Liver (tissue), 8 donors: ENCODE measurements at regions not wholly inside any gene's neighbourhood (a gene's known extent, or its start where the extent isn't known, plus 50 kb on each side); places are given as distances from the start of the nearest gene placed in this dataset.

Experiments
- DNase-seq: peaks from one replicate; pipeline ENCODE4 v3.0.0-alpha.2; 2017; ENCODE audit warnings: low spot score
- H3K27ac ChIP-seq, 2 donors: one replicate each; pipeline ENCODE4 v1.7.0; 2013; ENCODE audit warnings: inconsistent platforms in 2 of 2, low read length in 2 of 2, control low read depth in 1 of 2, low read depth in 1 of 2, mild to moderate bottlenecking in 1 of 2
- H3K27me3 ChIP-seq, 4 donors: one replicate each; pipeline versions ENCODE4 v1.6.1 to v1.7.0; 2013; ENCODE audit warnings: low read length in 3 of 4, inconsistent platforms in 1 of 4, mild to moderate bottlenecking in 1 of 4, moderate library complexity in 1 of 4; ENCODE audit not compliant: control insufficient read depth in 4 of 4, insufficient read depth in 4 of 4
- H3K36me3 ChIP-seq, 4 donors: one replicate each; pipeline versions ENCODE4 v1.6.1 to v1.7.0; 2013; ENCODE audit warnings: low read length in 3 of 4, mild to moderate bottlenecking in 3 of 4, low read depth in 1 of 4, moderate library complexity in 1 of 4; ENCODE audit not compliant: control insufficient read depth in 4 of 4, insufficient read depth in 3 of 4
- H3K4me1 ChIP-seq, 4 donors: one replicate each; pipeline versions ENCODE4 v1.6.1 to v1.7.0; 2013; ENCODE audit warnings: low read length in 3 of 4, mild to moderate bottlenecking in 3 of 4, moderate library complexity in 1 of 4; ENCODE audit not compliant: control insufficient read depth in 4 of 4, insufficient read depth in 4 of 4
- H3K4me3 ChIP-seq, 3 donors: one replicate each; pipeline versions ENCODE4 v1.6.1 to v1.7.0; 2013; ENCODE audit warnings: low read length in 3 of 3, control low read depth in 1 of 3, low read depth in 1 of 3, mild to moderate bottlenecking in 1 of 3
- H3K9ac ChIP-seq, 2 donors: one replicate each; pipeline ENCODE4 v1.7.0; 2013; ENCODE audit warnings: low read length in 2 of 2, mild to moderate bottlenecking in 2 of 2, moderate library complexity in 2 of 2, control low read depth in 1 of 2, low read depth in 1 of 2
- H3K9me3 ChIP-seq, 4 donors: one replicate each; pipeline versions ENCODE4 v1.6.1 to v1.7.0; 2013; ENCODE audit warnings: low read length in 3 of 4; ENCODE audit not compliant: control insufficient read depth in 4 of 4
- FOXA1 ChIP-seq: IDR thresholded peaks from 2 replicates; pipeline ENCODE4 v1.6.1; 2016; ENCODE audit warnings: antibody characterized with exemption
- FOXA2 ChIP-seq: IDR thresholded peaks from 2 replicates; pipeline ENCODE4 v1.6.1; 2016; ENCODE audit warnings: antibody characterized with exemption
- GABPA ChIP-seq, 2 donors: IDR thresholded peaks in 1 of 2; conservative IDR thresholded peaks in 1 of 2; 2 replicates each; pipeline ENCODE4 v1.6.1; 2016; ENCODE audit warnings: antibody characterized with exemption in 2 of 2, mild to moderate bottlenecking in 1 of 2, moderate library complexity in 1 of 2
- HNF4A ChIP-seq, 2 donors: conservative IDR thresholded peaks; 2 replicates each; pipeline ENCODE4 v1.6.1; 2016; ENCODE audit warnings: antibody characterized with exemption in 2 of 2, mild to moderate bottlenecking in 2 of 2
- HNF4G ChIP-seq: IDR thresholded peaks from 2 replicates; pipeline ENCODE4 v1.6.1; 2016; ENCODE audit warnings: antibody characterized with exemption
- JUND ChIP-seq, 2 donors: IDR thresholded peaks; 2 replicates each; pipeline ENCODE4 v1.6.1; 2016; ENCODE audit warnings: antibody characterized with exemption in 2 of 2
- NR2F2 ChIP-seq: IDR thresholded peaks from 2 replicates; pipeline ENCODE4 v1.6.1; 2016; ENCODE audit warnings: antibody characterized with exemption
- RAD21 ChIP-seq, 2 donors: IDR thresholded peaks; 2 replicates each; pipeline ENCODE4 v1.6.1; 2016; ENCODE audit warnings: antibody characterized with exemption in 2 of 2, mild to moderate bottlenecking in 2 of 2
- RXRA ChIP-seq, 2 donors: IDR thresholded peaks; 2 replicates each; pipeline ENCODE4 v1.6.1; 2017 to 2018; ENCODE audit warnings: antibody characterized with exemption in 2 of 2, mild to moderate bottlenecking in 1 of 2
- TAF1 ChIP-seq: conservative IDR thresholded peaks from 2 replicates; pipeline ENCODE4 v1.6.1; 2016; ENCODE audit warnings: antibody characterized with exemption, mild to moderate bottlenecking
- YY1 ChIP-seq: IDR thresholded peaks from 2 replicates; pipeline ENCODE4 v1.6.1; 2016; ENCODE audit warnings: antibody characterized with exemption, mild to moderate bottlenecking
- WGBS: extraction: QIAGEN DNeasy Blood & Tissue Kit; methylation state at CpG from one replicate; pipeline ENCODE4 v1.1.7; 2013; 5-methylcytosine and 5-hydroxymethylcytosine counted together
- TF ChIP-seq, protein P1 (sequence below): IDR thresholded peaks from 2 replicates; pipeline ENCODE4 v1.6.1; 2016; ENCODE audit warnings: antibody characterized with exemption
- TF ChIP-seq, protein P2 (sequence below): IDR thresholded peaks from 2 replicates; pipeline ENCODE4 v1.6.1; 2016; ENCODE audit warnings: antibody characterized with exemption, mild to moderate bottlenecking
- TF ChIP-seq, protein P3 (sequence below): IDR thresholded peaks from 2 replicates; pipeline ENCODE4 v1.6.1; 2016; ENCODE audit warnings: antibody characterized with exemption
- TF ChIP-seq, protein P4 (sequence below): IDR thresholded peaks from 2 replicates; pipeline ENCODE4 v1.6.1; 2016; ENCODE audit warnings: antibody characterized with exemption
- TF ChIP-seq, protein P5 (sequence below): fragments of 150-350 bp; IDR thresholded peaks from 2 replicates; pipeline ENCODE4 v1.5.1; 2017; ENCODE audit warnings: improper control_type of control experiment, low read depth, low read length; ENCODE audit not compliant: missing input control
- donor health status: healthy.
- donor health status: healthy.
- donor health status: healthy.
- donor health status: healthy.
- donor health status: healthy.

DNA sequence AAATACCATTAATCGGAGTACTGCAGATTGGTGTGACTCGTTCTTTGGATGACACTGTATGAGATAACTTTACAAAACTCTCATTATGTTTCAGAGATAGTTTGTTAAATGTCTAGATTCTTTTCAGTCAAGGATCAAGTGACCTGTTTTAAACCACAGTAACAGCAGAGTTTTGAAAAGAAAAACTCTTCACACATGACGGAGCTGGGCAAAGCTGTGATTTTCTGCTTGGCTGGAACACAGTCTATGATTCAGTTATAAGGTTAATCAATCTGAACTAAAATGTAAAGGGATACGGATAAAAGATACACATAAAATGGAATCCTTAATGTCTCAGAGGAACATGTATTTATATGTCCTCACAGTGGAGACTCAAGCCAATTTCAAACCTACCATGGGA lies 573.2 kb downstream of the PRKD1 start:
- Histone ChIP-seq H3K4me1 (no peaks in the 10 kb centered on the region), H3K4me3 (no peak overlapping the region), H3K27me3 (no peaks in the 10 kb centered on the region), H3K9ac (no peak overlapping the region), H3K9me3 (no peaks in the 10 kb centered on the region), H3K36me3 (no peaks in the 10 kb centered on the region), H3K27ac (no peak overlapping the region)
- no peak for DNase-seq
- TF ChIP-seq RAD21 (IDR thresholded peaks at IDR 0.05) (no peak), TAF1 (no peak), HNF4G (no peak), RXRA (IDR thresholded peaks at IDR 0.05) (no peak), HNF4A (conservative IDR thresholded peaks at IDR 0.05) (no peak), GABPA (IDR thresholded peaks at IDR 0.05 in 1 of 2, conservative IDR thresholded peaks at IDR 0.05 in 1 of 2) (no peak), YY1 (no peak), FOXA2 (no peak)
- TF ChIP-seq, protein P1, sequence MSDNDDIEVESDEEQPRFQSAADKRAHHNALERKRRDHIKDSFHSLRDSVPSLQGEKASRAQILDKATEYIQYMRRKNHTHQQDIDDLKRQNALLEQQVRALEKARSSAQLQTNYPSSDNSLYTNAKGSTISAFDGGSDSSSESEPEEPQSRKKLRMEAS, result no peak
- TF ChIP-seq, protein P2, sequence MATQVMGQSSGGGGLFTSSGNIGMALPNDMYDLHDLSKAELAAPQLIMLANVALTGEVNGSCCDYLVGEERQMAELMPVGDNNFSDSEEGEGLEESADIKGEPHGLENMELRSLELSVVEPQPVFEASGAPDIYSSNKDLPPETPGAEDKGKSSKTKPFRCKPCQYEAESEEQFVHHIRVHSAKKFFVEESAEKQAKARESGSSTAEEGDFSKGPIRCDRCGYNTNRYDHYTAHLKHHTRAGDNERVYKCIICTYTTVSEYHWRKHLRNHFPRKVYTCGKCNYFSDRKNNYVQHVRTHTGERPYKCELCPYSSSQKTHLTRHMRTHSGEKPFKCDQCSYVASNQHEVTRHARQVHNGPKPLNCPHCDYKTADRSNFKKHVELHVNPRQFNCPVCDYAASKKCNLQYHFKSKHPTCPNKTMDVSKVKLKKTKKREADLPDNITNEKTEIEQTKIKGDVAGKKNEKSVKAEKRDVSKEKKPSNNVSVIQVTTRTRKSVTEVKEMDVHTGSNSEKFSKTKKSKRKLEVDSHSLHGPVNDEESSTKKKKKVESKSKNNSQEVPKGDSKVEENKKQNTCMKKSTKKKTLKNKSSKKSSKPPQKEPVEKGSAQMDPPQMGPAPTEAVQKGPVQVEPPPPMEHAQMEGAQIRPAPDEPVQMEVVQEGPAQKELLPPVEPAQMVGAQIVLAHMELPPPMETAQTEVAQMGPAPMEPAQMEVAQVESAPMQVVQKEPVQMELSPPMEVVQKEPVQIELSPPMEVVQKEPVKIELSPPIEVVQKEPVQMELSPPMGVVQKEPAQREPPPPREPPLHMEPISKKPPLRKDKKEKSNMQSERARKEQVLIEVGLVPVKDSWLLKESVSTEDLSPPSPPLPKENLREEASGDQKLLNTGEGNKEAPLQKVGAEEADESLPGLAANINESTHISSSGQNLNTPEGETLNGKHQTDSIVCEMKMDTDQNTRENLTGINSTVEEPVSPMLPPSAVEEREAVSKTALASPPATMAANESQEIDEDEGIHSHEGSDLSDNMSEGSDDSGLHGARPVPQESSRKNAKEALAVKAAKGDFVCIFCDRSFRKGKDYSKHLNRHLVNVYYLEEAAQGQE, result no peak
- TF ChIP-seq, protein P3, sequence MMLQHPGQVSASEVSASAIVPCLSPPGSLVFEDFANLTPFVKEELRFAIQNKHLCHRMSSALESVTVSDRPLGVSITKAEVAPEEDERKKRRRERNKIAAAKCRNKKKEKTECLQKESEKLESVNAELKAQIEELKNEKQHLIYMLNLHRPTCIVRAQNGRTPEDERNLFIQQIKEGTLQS, result no peak
- TF ChIP-seq, protein P4, sequence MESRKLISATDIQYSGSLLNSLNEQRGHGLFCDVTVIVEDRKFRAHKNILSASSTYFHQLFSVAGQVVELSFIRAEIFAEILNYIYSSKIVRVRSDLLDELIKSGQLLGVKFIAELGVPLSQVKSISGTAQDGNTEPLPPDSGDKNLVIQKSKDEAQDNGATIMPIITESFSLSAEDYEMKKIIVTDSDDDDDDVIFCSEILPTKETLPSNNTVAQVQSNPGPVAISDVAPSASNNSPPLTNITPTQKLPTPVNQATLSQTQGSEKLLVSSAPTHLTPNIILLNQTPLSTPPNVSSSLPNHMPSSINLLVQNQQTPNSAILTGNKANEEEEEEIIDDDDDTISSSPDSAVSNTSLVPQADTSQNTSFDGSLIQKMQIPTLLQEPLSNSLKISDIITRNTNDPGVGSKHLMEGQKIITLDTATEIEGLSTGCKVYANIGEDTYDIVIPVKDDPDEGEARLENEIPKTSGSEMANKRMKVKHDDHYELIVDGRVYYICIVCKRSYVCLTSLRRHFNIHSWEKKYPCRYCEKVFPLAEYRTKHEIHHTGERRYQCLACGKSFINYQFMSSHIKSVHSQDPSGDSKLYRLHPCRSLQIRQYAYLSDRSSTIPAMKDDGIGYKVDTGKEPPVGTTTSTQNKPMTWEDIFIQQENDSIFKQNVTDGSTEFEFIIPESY, result no peak
- WGBS, result 76% methylated on average over 4 of the region's 4 CpGs

DNA sequence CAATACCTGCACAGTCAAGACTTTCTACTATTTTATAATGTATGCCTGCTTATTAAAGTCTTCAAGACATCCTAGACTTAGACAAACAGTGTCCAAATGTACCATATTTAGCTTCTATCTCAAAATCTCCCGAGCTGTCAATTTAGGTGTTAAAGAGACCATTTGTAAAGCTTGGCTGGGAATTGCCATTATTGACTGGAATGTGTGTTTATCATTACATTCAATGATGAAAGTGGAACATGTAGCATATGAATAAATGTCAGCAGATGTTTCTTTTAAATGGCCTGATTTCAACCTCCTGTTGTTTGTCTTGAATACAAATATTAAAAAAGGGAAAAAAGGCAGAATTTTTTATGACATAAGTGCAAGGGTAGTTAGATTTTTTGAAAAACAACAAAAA lies 572.3 kb downstream of the PRKD1 start:
- Histone ChIP-seq H3K4me3 (no peak overlapping the region), H3K4me1 (no peaks in the 10 kb centered on the region), H3K36me3 (no peaks in the 10 kb centered on the region), H3K27ac (no peak overlapping the region), H3K9ac (no peak overlapping the region), H3K27me3 (no peaks in the 10 kb centered on the region), H3K9me3 (no peaks in the 10 kb centered on the region)
- no peak for DNase-seq
- 37% methylated on average over 1 of the region's 1 CpG for WGBS
- TF ChIP-seq GABPA (IDR thresholded peaks at IDR 0.05 in 1 of 2, conservative IDR thresholded peaks at IDR 0.05 in 1 of 2) (no peak), HNF4A (conservative IDR thresholded peaks at IDR 0.05) (no peak), TAF1 (no peak), FOXA1 (no peak), HNF4G (no peak), JUND (IDR thresholded peaks at IDR 0.05) (no peak), RXRA (IDR thresholded peaks at IDR 0.05) (no peak), NR2F2 (no peak), YY1 (no peak)
- TF ChIP-seq, protein P5, sequence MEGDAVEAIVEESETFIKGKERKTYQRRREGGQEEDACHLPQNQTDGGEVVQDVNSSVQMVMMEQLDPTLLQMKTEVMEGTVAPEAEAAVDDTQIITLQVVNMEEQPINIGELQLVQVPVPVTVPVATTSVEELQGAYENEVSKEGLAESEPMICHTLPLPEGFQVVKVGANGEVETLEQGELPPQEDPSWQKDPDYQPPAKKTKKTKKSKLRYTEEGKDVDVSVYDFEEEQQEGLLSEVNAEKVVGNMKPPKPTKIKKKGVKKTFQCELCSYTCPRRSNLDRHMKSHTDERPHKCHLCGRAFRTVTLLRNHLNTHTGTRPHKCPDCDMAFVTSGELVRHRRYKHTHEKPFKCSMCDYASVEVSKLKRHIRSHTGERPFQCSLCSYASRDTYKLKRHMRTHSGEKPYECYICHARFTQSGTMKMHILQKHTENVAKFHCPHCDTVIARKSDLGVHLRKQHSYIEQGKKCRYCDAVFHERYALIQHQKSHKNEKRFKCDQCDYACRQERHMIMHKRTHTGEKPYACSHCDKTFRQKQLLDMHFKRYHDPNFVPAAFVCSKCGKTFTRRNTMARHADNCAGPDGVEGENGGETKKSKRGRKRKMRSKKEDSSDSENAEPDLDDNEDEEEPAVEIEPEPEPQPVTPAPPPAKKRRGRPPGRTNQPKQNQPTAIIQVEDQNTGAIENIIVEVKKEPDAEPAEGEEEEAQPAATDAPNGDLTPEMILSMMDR, result no peak
